Ishikawa (cell line): ENCODE measurements at regions not wholly inside any gene's neighbourhood (a gene's known extent, or its start where the extent isn't known, plus 50 kb on each side); places are given as distances from the start of the nearest gene placed in this dataset.

Source experiments
- CEBPB ChIP-seq: IDR thresholded peaks from 2 replicates; pipeline ENCODE4 v1.6.1; 2012
- CREB1 ChIP-seq: IDR thresholded peaks from 2 replicates; pipeline ENCODE4 v1.6.1; 2012; ENCODE audit warnings: low read depth
- RAD21 ChIP-seq: IDR thresholded peaks from 2 replicates; pipeline ENCODE4 v1.6.1; 2012; ENCODE audit warnings: low read depth
- TAF1 ChIP-seq: IDR thresholded peaks from 2 replicates; pipeline ENCODE4 v1.6.1; 2012; ENCODE audit warnings: low read depth, mild to moderate bottlenecking

GRCh38 chr10:56522166-56522565 is 161.1 kb upstream of the ZWINT start:
- TF ChIP-seq RAD21, result no peak
- no peak for TF ChIP-seq CREB1
- TF ChIP-seq TAF1, result no peak
- TF ChIP-seq CEBPB, result no peak
